T-helper 22 cell (primary cell): ENCODE measurements at regions not wholly inside any gene's neighbourhood (a gene's known extent, or its start where the extent isn't known, plus 50 kb on each side); places are given as distances from the start of the nearest gene placed in this dataset.

Experiments used
- DNase-seq: peaks from one replicate; pipeline ENCODE4 v3.0.0-alpha.2; 2020; ENCODE audit warnings: low read depth

DNA sequence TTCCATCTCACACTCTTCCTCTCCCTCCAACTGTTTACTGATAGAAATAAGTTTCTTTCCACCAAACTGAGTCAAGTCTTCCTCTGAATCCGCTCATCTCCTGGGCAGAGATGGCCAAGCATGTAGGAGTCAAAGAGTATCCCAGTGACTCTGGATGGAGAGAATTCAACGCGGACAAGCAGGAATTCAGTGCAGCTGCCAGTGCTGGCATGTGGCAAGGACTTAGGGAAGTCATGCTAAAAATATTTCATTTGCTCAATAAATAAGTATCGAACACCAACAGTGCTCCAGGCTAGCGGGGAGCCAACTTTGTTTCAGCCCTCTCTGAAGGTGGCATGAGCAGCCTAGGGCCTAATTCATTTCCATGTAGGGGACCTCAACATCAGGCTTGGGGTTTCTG is 351.6 kb upstream of the ZMIZ1 start:
- DNase-seq = no peak

DNA sequence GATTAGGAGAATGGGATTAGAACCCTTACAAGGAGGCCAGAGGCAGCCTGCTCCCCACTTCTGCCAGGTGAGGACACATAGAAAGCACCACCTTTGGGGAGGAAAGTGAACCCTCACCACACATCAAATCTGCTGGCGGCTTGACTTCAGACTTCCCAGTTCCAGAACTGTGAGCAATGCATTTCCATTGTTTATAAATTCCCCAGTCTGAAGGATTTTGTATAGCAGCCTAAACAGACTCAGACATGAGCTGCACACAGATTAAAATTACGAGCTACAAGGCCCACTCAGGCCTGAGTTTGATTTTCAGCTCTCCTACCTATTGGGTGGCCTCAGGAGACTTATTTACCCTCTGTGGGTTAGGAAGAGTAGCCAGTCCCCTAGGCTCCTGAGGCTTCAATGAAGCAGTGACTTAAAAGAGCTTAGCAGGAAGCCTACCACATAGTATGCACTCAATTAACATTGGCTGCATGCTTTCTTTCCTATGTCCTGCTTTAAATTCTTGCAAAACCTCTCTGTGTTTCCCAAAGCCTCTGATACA is 350.7 kb upstream of the ZMIZ1 start:
- no peak for DNase-seq

DNA sequence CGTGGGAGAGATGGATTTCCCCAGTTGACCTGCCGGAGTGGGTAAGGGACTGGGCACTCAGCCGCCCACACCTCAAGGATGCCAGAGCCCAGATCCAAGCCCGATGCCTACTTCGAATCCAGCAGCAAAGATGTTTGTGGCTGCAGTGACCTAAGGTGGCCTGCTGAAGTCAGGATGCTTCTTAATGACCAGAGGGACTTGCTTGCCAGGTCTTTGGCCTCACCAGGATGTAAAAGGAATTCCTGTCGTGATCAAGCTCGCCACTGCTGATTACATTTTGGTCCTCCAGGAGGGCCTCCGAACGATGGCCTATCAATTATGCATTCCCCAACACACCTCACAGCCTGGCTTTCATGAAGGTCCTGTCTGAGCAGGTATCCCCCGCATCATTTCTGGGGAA is 349.5 kb upstream of the ZMIZ1 start:
- DNase-seq = no peak

DNA sequence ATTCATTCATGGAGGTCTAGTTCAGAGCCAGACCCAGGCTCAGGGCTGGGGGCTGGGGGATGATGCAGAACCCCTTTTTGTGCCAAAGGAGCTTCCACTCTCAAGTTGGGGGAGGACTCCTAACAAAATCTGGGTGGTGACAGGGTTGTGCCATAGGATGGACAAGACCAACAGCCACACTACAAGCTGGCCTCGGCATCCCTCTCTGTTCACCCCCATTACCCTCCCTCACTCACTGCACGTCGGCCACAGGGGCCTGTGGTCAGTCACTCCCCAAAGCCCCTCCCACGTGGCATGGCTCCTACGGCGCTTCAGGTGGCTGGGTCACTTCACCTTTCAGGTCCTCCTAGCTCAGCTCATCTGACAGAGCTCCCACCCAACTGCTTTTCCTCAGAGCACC is 348.7 kb upstream of the ZMIZ1 start:
- no peak for DNase-seq

DNA sequence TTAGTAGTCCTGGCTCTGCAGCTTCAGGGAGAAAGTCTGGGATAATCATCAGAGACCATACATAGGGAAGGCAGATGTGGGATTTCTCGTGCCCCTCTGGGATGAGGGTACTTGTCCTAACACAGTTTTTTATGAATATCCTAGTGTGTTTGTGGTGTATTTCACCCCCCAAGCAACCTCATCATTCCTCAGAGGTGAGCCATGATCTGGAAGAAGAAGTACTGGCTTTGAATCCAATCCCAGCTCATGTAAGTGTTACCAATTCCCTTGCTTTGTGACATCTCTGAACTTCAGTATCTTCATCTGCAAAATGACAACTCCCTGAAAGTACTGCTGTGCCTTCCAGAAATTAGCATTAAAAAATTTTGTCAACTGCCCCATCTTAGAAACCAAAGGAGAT is 347.5 kb upstream of the ZMIZ1 start:
- DNase-seq = no peak

DNA sequence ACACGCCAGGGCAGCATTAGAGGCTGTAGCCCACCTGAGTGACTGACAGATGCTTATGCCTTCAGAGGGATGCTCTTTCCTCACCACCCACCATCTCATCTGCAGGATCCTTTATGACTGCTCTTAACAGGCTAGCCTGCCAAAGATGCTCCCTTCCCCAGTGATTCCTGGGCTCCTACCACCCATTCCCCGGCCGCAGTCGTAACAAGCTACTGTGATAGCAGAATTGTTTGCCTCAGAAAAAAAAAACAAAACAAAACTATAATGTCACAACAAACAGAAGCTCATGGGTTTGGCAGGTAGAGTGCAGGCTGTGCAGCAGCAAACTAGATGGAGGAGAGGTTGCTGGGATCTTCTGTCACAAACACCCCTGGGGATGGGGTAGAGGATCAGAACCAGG is 343.9 kb upstream of the ZMIZ1 start:
- no peak for DNase-seq

DNA sequence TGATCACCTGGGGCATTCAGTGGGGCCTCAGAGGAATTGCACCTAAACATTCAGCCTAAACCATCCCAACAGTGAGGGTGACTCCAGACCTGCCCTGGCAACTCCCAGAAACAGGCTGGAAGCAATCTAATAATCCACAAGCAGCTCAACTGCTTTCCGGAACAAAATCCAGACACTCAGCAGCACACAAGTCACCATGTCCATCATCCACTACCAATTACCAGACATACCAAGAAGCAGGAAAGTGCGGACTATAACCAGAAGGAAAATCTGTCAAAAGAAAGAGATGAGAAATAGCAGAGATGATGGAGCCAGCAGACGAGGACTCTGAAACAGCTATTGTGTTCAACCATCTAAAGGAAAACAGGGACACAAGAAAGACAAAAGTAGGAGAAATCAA is 342.6 kb upstream of the ZMIZ1 start:
- no peak for DNase-seq

DNA sequence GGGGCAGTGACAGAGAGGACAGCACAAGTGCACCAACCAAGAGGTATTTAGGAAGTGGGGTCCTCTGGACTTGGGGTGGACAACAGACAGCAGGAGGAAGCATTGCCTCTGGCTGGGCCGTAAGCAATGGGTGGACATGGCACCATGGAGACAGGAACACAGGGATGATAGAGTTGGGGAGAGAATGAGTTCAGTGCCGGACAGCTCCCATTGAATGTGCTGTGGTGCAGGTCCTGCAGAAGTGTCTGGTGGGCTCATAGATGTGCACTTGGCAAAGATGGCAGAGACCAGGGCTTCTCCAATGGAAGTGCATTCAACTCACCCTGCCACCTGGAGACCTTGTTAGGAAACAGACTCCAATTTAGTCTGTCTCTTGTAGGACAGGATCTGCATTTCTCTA is 341.5 kb upstream of the ZMIZ1 start:
- DNase-seq = no peak

DNA sequence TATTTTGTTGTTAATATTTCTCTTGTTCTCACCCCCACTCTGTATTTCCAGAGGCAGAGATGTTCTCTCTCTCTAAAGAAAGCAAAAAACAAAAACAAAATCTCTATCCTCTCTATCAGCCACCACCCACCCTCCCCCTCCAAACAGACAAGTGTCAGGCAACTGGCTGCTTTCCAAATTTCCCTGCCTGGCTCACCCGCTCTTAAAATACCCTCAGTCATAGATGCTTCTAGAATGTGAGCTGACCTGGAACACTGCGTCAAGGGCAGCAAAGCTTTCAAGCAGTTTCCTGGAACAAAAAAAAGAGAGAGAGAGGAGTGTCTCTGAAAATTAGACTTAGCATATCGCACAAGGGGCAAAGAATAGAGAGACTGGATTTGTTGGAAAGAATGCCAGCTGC is 341.0 kb upstream of the ZMIZ1 start:
- DNase-seq = no peak

DNA sequence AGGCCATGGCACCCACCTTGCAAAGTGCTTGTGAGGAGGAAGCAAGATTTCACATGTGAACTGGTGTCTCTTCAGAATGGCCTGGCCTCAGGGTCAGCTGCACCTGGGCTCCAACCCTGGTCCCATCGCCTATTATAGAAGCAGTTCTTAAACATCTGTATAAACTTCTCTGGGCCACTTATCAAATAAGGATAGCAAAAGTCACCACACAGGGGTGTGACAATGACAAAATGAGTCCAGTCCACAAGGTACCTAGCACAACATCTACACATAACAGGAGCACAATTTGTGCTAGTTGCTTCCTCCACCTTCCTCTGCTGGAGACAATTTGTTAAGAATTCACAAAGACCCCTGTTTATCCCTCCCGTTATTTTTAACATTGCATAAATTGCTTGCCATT is 340.6 kb upstream of the ZMIZ1 start:
- DNase-seq = no peak

DNA sequence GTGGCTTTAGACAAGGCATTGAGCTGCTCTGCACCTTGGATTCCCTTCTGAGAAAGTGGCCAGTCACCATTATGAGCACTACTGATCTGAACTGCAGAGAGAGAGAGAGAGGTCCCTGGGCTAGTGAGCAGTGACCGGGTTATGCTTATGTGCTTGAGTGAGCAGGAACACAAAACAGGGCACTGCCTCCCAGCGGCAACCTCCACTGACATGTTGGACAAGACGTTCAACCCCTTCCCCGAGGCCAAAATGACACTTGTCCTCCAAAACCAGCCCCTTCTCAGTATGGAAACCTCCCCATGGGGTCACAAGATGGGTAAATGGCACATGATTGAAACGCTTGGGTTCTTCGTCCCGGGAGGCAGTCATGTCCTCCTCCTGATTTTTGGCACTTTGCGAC is 339.4 kb upstream of the ZMIZ1 start:
- no peak for DNase-seq

DNA sequence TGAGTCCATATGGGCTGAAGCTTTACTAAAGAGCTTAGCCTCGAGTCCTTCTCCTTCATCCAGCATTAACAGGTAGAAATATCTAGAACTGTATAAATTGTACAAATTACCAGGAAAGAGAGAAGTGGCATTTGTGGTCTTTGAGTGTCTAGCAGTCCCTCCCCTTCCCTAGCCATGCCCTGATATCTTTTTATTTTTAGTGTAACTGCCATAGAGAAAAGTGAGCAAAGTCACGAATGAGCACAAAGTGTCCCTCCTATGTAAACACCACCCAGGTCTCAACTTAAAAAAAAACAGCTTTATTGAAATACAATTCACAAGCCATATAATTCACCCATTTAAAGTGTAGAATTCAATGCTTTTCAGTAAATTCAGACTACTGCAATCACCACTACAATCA is 339.0 kb upstream of the ZMIZ1 start:
- DNase-seq = no peak

DNA sequence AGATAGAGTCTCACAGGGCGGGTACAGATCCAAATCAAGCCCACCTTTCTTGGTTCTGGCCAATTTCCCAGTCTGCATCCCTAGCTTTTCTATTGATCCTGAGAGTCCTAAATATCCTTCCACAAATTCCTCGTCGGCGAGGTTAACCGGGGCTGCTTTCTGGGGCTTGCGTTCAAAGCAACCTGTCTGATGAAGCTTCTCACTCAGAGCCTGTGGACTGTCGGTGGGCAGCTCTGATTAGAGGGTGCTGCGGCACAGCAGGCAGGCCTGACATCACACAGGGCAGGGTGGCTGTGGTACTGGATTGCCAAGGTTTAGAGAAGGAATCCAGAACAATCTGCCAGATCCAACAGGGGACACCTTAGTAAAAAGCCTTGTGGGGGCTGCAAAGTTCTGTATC is 338.0 kb upstream of the ZMIZ1 start:
- no peak for DNase-seq

DNA sequence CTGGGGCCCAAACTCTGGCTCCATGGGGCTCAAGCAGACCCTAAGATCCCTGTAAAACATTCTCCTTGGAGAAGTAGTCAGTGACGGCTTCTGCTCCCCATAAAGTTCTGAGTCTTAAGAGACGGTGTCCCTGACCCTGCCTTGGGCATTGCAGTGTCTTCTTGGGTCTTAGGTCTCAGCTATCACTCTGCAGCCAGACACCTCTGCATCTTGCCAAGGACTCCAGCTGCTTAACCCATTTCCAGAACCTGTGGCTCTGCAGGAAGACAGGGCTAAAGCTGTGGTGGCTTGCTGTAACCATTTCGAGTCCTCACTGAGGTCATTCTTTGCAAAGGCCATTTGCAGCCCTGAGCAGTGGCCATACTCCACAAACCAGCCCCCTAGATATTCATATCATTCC is 337.1 kb upstream of the ZMIZ1 start:
- no peak for DNase-seq

DNA sequence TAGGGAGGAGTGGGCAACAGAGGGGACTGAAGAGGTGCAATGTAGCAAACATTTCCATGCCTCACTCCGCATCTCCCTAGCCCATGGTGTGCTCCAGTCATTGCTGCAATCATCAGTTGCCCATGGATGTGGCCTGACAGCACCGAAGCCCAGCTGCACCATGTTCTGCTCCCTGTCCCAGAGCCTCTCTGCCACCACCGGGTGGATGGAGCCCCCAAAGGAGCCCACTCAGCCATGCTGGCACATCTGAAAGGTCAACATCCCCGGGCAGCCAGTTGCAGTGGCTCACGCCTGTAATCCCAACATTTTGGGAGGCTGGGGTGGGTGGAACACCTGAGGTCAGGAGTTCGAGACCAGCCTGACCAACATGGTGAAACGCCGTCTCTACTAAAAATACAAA is 336.4 kb upstream of the ZMIZ1 start:
- DNase-seq = no peak

DNA sequence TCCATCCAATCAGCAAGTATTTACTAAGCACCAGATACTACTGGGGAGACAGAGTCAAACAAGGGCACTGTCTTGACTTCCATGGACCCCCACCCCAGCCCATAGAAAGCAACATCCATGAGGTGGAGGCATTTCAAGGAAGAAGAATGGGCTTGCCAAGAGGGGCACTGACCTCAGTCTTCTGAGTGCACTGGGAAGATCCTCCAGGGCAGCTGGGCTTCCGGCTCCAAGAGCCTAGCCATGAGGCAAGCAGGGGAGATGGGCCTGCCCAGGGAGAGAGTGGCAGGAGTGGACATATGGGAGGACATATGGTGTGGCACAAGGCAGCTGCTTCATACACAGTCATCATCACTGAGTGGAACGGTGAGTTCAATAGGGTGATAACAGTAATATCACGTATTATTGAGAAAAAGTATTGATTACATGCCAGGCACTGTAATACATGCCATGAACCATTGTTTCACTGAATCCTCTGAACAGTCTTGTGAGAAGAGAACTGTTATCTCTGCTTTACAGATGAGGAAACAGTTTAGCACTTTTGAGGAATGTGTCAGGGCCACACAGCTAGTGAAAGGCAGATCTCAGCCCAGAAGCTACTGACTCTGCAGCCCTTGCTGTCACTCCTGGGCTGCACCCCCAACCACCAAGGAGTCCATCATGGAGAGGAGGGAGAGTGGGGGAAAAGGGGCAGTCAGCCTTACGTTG is 331.7 kb upstream of the ZMIZ1 start:
- no peak for DNase-seq

DNA sequence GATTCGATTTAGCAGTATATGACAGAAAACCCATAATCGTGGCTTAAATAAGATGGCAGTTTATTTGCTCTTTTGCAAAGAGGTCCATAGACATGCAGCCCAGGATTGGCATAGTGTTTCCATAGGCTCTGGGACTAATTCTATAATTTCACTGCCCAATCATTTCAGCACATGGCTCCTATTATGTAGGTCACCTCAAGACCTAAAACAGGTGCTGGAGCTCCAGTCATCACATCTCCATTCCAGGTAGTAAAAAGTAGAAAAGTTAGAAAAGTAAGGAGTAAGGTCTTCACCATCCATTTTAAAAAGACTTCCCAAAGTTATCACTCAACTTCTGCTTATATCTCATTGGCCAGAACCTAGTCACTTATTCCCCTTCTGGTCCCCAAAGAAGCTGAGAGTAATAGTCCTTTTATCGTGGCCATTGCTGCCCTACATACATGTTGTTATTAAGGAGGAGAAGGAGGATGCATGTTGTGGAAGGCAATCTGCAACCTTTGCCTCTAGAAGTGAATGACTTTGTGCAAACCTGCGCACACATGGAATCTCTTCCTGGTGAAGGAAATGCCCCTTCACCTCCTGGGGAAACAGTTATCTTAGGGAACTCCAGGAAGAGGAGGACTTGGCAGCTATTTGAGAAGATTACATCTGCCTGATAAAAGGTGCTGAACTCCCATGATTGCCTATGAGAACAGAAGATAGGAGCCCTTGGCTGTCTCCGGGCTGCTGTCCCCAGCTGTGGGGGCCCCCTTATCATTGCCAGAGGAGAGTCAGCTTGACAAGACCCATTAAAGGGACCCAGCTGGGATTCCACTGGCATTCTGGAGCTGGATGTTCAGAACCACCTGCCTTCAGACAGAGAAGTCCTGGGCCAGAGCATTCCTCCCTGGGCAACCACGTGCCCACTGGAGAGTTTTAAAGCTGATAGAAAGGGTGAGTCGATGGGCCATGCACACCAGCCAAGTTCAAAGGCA is 330.6 kb upstream of the ZMIZ1 start:
- no peak for DNase-seq

DNA sequence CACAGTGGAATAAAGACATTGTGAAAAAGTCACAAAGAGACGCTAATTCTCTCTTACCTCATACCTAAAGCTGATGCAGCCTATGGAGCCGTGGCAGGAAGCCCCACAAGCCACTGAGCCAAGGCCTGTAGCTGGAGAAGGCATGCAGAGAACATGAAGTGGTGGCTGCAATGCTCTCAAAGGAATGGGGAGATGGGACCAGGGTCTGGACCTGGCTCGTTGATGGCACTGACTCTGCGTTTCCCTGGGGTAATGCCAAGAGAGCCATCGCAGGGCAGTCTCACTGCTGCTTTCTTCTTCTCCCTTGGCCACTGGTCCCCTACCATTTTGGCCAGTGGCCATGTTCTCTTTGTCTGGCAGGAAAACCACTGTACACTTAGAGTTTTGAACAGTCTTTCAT is 329.9 kb upstream of the ZMIZ1 start:
- DNase-seq = no peak

DNA sequence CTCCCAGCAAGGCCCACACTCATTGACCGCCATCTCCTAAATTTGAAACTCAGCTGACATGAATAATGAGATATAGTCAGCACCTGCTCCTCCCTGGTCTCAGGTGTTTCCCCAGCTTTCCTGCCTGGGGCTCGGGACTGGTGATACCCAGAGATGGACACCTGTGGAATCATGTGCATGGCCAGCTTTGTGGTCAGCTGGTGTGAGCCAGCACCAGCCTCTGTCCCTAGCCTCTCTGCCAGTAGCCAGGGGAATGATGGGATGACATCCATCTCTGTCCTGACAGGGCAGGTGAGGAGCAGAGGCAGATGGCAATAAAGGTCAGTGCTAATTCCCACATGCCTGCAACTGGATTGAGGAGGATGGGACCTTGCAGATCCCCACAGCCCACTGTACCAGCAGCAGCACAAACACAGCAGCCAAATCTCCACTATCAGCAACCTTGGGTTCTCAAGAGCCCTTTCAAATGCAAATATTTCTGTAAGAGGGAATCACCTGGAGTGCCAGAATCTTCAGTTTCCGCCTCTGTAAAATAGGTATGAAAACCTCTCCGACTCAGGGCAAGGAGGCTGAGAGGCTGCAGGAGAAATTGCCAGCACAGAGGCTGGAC is 329.2 kb upstream of the ZMIZ1 start:
- no peak for DNase-seq

DNA sequence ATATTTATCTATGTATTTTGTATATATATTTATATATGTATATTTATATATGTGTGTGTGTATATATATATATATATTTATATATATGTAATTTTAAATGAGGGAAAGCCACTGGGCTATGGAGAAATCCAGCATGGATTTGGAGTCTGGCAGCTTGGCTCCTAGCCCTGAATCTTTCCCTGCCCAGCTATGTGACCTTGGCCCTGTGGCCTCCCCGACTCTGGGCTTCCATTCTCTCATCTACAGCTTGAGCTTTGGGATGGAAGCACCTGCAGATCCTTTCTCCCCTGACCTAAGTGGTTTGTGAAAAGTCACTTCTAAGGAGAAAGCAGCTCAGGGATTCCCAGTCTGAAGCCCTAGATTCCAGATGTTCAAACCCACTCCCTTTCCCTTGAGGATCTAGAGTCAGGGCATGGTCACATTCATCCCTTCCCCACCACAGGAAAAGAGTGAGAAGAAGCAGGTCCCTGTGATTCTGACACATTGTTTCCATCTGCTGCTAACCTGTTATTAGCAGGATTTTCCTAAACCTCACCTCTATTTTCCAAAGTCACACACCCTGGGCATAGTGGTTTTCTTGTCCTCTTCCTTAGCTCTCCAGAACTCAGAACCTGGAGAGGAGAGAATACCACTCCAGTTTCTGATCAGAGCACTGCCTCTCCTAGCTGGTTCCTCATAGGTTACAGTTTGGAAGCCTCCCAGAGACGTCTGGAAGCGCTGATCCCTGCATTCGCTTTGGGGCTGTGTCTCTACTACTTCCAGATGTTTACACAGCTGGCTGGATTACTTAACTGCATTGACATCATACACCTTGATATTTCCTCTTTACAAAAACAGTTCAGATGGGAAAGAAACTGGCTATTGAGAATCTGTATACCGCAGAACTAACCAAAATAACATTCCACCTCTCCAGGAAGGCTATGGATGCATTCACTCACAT is 327.5 kb upstream of the ZMIZ1 start:
- DNase-seq = no peak

DNA sequence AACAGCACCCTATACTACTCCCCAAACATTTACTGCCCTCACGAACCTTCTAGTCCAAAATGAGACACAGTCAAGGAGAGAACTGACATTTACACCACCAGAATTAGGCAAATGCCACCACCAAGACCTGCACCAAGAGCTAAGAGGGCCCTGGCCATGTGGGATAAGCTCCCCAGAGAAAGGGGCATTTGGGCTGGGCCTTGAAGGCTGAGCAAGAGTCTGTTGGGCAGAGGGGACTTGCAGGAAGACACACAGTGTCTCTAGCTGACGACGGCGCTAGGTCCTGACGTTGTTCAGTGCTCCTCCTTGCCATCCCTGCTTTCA is 326.4 kb upstream of the ZMIZ1 start:
- no peak for DNase-seq
